HEK293T (cell line): ENCODE measurements at regions not wholly inside any gene's neighbourhood (a gene's known extent, or its start where the extent isn't known, plus 50 kb on each side); places are given as distances from the start of the nearest gene placed in this dataset.
"Not testable (repeated sequence)": the region's sequence is repeated elsewhere in the genome, so short reads cannot be mapped to it uniquely, and the experiment has no call there.

Experiments used
- ARNT ChIP-seq: fragments of 450-650 bp; IDR thresholded peaks from 2 replicates; pipeline ENCODE4 v1.6.1; 2017; ENCODE audit warnings: mild to moderate bottlenecking
- CTBP1 ChIP-seq: fragments of 450-650 bp; IDR thresholded peaks from 2 replicates; pipeline ENCODE4 v1.6.1; 2016; ENCODE audit warnings: borderline replicate concordance
- ELF4 ChIP-seq: fragments of 450-650 bp; IDR thresholded peaks from 2 replicates; pipeline ENCODE4 v1.6.1; 2017; ENCODE audit warnings: antibody characterized with exemption
- FOXK2 ChIP-seq: fragments of 450-650 bp; IDR thresholded peaks from 2 replicates; pipeline ENCODE4 v1.6.1; 2016; ENCODE audit warnings: mild to moderate bottlenecking
- FOXM1 ChIP-seq: fragments of 450-650 bp; IDR thresholded peaks from 2 replicates; pipeline ENCODE4 v1.6.1; 2017; ENCODE audit warnings: mild to moderate bottlenecking, borderline replicate concordance
- L3MBTL2 ChIP-seq: fragments of 450-650 bp; conservative IDR thresholded peaks from 2 replicates; pipeline ENCODE4 v1.6.1; 2016; ENCODE audit warnings: mild to moderate bottlenecking
- NFRKB ChIP-seq: fragments of 450-650 bp; IDR thresholded peaks from 2 replicates; pipeline ENCODE4 v1.6.1; 2016; ENCODE audit warnings: mild to moderate bottlenecking, moderate library complexity
- TARDBP ChIP-seq: fragments of 450-650 bp; IDR thresholded peaks from 2 replicates; pipeline ENCODE4 v1.6.1; 2016
- ZNF384 ChIP-seq: fragments of 450-650 bp; IDR thresholded peaks from 2 replicates; pipeline ENCODE4 v1.6.1; 2016

- TF ChIP-seq CTBP1, TARDBP, L3MBTL2, ZNF384, ARNT, NFRKB, ELF4, FOXM1, FOXK2: not testable (repeated sequence)
Observed at GRCh38 chr1:149367472-149368044, 107.3 kb upstream of the NBPF19 start.
